Uterus (tissue), 2 donors: ENCODE measurements at regions not wholly inside any gene's neighbourhood (a gene's known extent, or its start where the extent isn't known, plus 50 kb on each side); places are given as distances from the start of the nearest gene placed in this dataset.
A peak's percentile ranks its signal among the peaks of the same experiment; 100 is the strongest.

Experiments
- POLR2A ChIP-seq, 2 donors: fragments of 450-650 bp; IDR thresholded peaks; one replicate each; pipeline ENCODE4 v1.6.1; 2016; ENCODE audit warnings: antibody characterized with exemption in 2 of 2, mild to moderate bottlenecking in 1 of 2, moderate library complexity in 1 of 2
- TF ChIP-seq, protein P1 (sequence below), 4 experiments: fragments of 200-600 bp in 2 of 4; fragments of 450-650 bp in 2 of 4; sonication (generic) in 2 of 4; IDR thresholded peaks; one replicate each; pipeline ENCODE4 v1.5.1; 2016 to 2019; ENCODE audit warnings: antibody characterized with exemption in 4 of 4, mild to moderate bottlenecking in 2 of 4, moderate library complexity in 1 of 4

DNA sequence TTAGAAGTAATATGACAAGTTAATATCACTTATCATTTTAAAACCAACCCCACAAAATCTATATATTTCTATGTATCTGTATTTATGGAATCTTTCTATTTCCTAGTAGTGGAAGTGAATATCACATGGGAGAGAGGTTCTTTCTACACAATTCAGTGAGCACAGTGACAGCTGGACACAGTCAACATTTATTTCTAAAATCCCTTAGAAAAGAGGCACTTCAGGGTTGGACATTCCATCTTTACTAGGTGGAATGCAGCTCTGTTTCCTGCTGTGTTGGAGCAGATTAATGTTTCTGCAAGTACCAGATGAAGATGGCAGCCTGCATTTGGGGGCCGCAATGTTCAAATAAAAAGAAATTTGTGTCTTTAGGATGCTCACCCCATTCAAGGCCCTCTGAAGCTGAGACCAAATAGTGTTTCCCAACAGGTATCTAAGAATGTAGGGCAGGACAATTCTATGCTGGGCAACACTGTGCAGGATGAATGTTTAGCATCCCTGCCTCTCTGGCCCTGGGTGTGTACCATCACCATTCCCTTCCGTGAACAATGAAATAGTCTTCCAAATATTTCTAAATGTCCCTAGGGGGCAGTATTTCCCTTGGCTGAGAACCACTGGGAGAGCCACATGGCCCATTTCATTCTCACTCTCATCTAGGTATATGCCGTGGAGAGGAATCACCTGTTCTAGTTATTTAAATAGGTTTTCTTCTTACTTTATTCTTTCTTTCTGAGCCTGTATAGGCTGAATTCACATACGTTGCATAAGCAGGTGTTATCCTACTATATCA lies 394.8 kb downstream of the PRDM2 start:
- TF ChIP-seq POLR2A (IDR thresholded peaks at IDR 0.05), result no peak
- TF ChIP-seq, protein P1, sequence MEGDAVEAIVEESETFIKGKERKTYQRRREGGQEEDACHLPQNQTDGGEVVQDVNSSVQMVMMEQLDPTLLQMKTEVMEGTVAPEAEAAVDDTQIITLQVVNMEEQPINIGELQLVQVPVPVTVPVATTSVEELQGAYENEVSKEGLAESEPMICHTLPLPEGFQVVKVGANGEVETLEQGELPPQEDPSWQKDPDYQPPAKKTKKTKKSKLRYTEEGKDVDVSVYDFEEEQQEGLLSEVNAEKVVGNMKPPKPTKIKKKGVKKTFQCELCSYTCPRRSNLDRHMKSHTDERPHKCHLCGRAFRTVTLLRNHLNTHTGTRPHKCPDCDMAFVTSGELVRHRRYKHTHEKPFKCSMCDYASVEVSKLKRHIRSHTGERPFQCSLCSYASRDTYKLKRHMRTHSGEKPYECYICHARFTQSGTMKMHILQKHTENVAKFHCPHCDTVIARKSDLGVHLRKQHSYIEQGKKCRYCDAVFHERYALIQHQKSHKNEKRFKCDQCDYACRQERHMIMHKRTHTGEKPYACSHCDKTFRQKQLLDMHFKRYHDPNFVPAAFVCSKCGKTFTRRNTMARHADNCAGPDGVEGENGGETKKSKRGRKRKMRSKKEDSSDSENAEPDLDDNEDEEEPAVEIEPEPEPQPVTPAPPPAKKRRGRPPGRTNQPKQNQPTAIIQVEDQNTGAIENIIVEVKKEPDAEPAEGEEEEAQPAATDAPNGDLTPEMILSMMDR (IDR thresholded peaks at IDR 0.05), result peak in 2 of 4 experiments; percentile 12
